KOPT-K1 (cell line): ENCODE measurements at regions not wholly inside any gene's neighbourhood (a gene's known extent, or its start where the extent isn't known, plus 50 kb on each side); places are given as distances from the start of the nearest gene placed in this dataset.

Source experiments
- H3K27ac ChIP-seq: fragments of 200-600 bp; sonication (generic); 2 replicates; pipeline ENCODE4 v1.5.1; 2016; ENCODE audit warnings: antibody characterized with exemption, mild to moderate bottlenecking, low read depth, low read length; ENCODE audit not compliant: poor library complexity, severe bottlenecking
- H3K36me3 ChIP-seq: fragments of 200-600 bp; sonication (generic); 2 replicates; pipeline ENCODE4 v1.5.1; 2017; ENCODE audit warnings: antibody characterized with exemption, mild to moderate bottlenecking, low read length, moderate library complexity; ENCODE audit not compliant: insufficient read depth
- H3K9me3 ChIP-seq: fragments of 200-600 bp; sonication (generic); 2 replicates; pipeline ENCODE4 v1.5.1; 2017; ENCODE audit warnings: antibody characterized with exemption, low read length, mild to moderate bottlenecking; ENCODE audit not compliant: insufficient read depth, poor library complexity, severe bottlenecking

- H3K36me3 ChIP-seq, result no peaks in the 10 kb centered on the region
- H3K27ac ChIP-seq, result no peak overlapping the region
- no peaks in the 10 kb centered on the region for H3K9me3 ChIP-seq
These were observed 1686.5 kb upstream of the ACO1 start for GRCh38 chr9:30697958-30698357.

- Histone ChIP-seq H3K36me3 (no peaks in the 10 kb centered on the region), H3K27ac (no peak overlapping the region), H3K9me3 (no peaks in the 10 kb centered on the region)
These were observed 1672.9 kb upstream of the ACO1 start for GRCh38 chr9:30711591-30711990.

GRCh38 chr9:30713243-30713642 lies 1671.2 kb upstream of the ACO1 start:
- no peak overlapping the region for H3K27ac ChIP-seq

GRCh38 chr9:30714389-30714788 lies 1670.1 kb upstream of the ACO1 start:
- no peaks in the 10 kb centered on the region for H3K36me3 ChIP-seq
- no peaks in the 10 kb centered on the region for H3K9me3 ChIP-seq
- H3K27ac ChIP-seq, result no peak overlapping the region

More at GRCh38 chr9:30713243-30713642, 1671.2 kb upstream of the ACO1 start:
- no peaks in the 10 kb centered on the region for H3K36me3 ChIP-seq
- H3K9me3 ChIP-seq, result no peaks in the 10 kb centered on the region

GRCh38 chr9:30718483-30718882 lies 1666.0 kb upstream of the ACO1 start:
- no peaks in the 10 kb centered on the region for H3K9me3 ChIP-seq
- H3K36me3 ChIP-seq, result no peaks in the 10 kb centered on the region
- H3K27ac ChIP-seq, result no peak overlapping the region

- Histone ChIP-seq H3K27ac (no peak overlapping the region), H3K36me3 (no peaks in the 10 kb centered on the region), H3K9me3 (no peaks in the 10 kb centered on the region)
These were observed 1662.4 kb upstream of the ACO1 start for GRCh38 chr9:30722065-30722464.

- Histone ChIP-seq H3K9me3 (no peaks in the 10 kb centered on the region), H3K36me3 (no peaks in the 10 kb centered on the region), H3K27ac (no peak overlapping the region)
These were observed 1660.8 kb upstream of the ACO1 start for GRCh38 chr9:30723656-30724055.

GRCh38 chr9:30732060-30732459 lies 1652.4 kb upstream of the ACO1 start:
- Histone ChIP-seq H3K27ac (no peak overlapping the region), H3K9me3 (no peaks in the 10 kb centered on the region), H3K36me3 (no peaks in the 10 kb centered on the region)

GRCh38 chr9:30744871-30745270 lies 1639.6 kb upstream of the ACO1 start:
- Histone ChIP-seq H3K9me3 (no peaks in the 10 kb centered on the region), H3K36me3 (no peaks in the 10 kb centered on the region), H3K27ac (no peak overlapping the region)

- H3K9me3 ChIP-seq, result no peaks in the 10 kb centered on the region
- no peak overlapping the region for H3K27ac ChIP-seq
- H3K36me3 ChIP-seq, result no peaks in the 10 kb centered on the region
These were observed 1637.9 kb upstream of the ACO1 start for GRCh38 chr9:30746589-30746988.

GRCh38 chr9:30757723-30758122 lies 1626.7 kb upstream of the ACO1 start:
- Histone ChIP-seq H3K36me3 (no peaks in the 10 kb centered on the region), H3K9me3 (no peaks in the 10 kb centered on the region), H3K27ac (no peak overlapping the region)

- Histone ChIP-seq H3K27ac (no peak overlapping the region), H3K36me3 (no peaks in the 10 kb centered on the region), H3K9me3 (no peaks in the 10 kb centered on the region)
These were observed 1625.6 kb upstream of the ACO1 start for GRCh38 chr9:30758726-30759446.

GRCh38 chr9:30765318-30765717 lies 1619.1 kb upstream of the ACO1 start:
- H3K9me3 ChIP-seq, result no peaks in the 10 kb centered on the region
- no peak overlapping the region for H3K27ac ChIP-seq

GRCh38 chr9:30771163-30771708 lies 1613.2 kb upstream of the ACO1 start:
- Histone ChIP-seq H3K27ac (no peak overlapping the region), H3K9me3 (no peaks in the 10 kb centered on the region), H3K36me3 (no peaks in the 10 kb centered on the region)

More at GRCh38 chr9:30765318-30765717, 1619.1 kb upstream of the ACO1 start:
- no peaks in the 10 kb centered on the region for H3K36me3 ChIP-seq

- H3K9me3 ChIP-seq, result no peaks in the 10 kb centered on the region
- H3K36me3 ChIP-seq, result no peaks in the 10 kb centered on the region
- no peak overlapping the region for H3K27ac ChIP-seq
These were observed 1612.7 kb upstream of the ACO1 start for GRCh38 chr9:30771760-30772159.

GRCh38 chr9:30773427-30773826 lies 1611.0 kb upstream of the ACO1 start:
- Histone ChIP-seq H3K36me3 (no peaks in the 10 kb centered on the region), H3K27ac (no peak overlapping the region)

More at GRCh38 chr9:30773427-30773826, 1611.0 kb upstream of the ACO1 start:
- no peaks in the 10 kb centered on the region for H3K9me3 ChIP-seq
